Neuronal stem cell (in vitro differentiated cells): ENCODE measurements at regions not wholly inside any gene's neighbourhood (a gene's known extent, or its start where the extent isn't known, plus 50 kb on each side); places are given as distances from the start of the nearest gene placed in this dataset.

Experiments
- DNase-seq: peaks from one replicate; pipeline ENCODE4 v3.0.0-alpha.2; 2013; ENCODE audit warnings: low spot score
- H2AFZ ChIP-seq: one replicate; pipeline ENCODE4 v1.6.1; 2013; ENCODE audit warnings: mild to moderate bottlenecking, low read length, inconsistent platforms
- H2AK5ac ChIP-seq: 2 replicates; pipeline ENCODE4 v1.6.1; 2013; ENCODE audit warnings: low read depth, mild to moderate bottlenecking, inconsistent platforms, low read length, moderate library complexity, mixed read lengths
- H2BK120ac ChIP-seq: 2 replicates; pipeline ENCODE4 v1.6.1; 2013; ENCODE audit warnings: low read depth, mild to moderate bottlenecking, inconsistent platforms, low read length, moderate library complexity, mixed read lengths
- H2BK12ac ChIP-seq: one replicate; pipeline ENCODE4 v1.6.1; 2013; ENCODE audit warnings: low read length, inconsistent platforms
- H2BK15ac ChIP-seq: 2 replicates; pipeline ENCODE4 v1.6.1; 2013; ENCODE audit warnings: mild to moderate bottlenecking, low read length, inconsistent platforms, mixed read lengths
- H2BK5ac ChIP-seq: one replicate; pipeline ENCODE4 v1.6.1; 2013; ENCODE audit warnings: inconsistent platforms, mild to moderate bottlenecking, low read length, moderate library complexity
- H3K14ac ChIP-seq: one replicate; pipeline ENCODE4 v1.6.1; 2013; ENCODE audit warnings: low read length, inconsistent platforms
- H3K18ac ChIP-seq: 2 replicates; pipeline ENCODE4 v1.6.1; 2013; ENCODE audit warnings: low read length, inconsistent platforms
- H3K23ac ChIP-seq: 2 replicates; pipeline ENCODE4 v1.6.1; 2013; ENCODE audit warnings: low read depth, mild to moderate bottlenecking, mixed read lengths, low read length, inconsistent platforms; ENCODE audit not compliant: poor library complexity
- H3K27ac ChIP-seq: replicated peaks from 3 replicates; pipeline ENCODE4 v1.5.1; 2013; ENCODE audit warnings: low read length, inconsistent platforms
- H3K27me3 ChIP-seq, 3 experiments: 2 replicates each; pipeline ENCODE4 v1.6.1; 2013; ENCODE audit warnings: low read length in 3 of 3, mild to moderate bottlenecking in 2 of 3, inconsistent platforms in 1 of 3, low read depth in 1 of 3, mixed read lengths in 1 of 3, moderate library complexity in 1 of 3; ENCODE audit not compliant: control insufficient read depth in 3 of 3, insufficient read depth in 3 of 3
- H3K36me3 ChIP-seq, 2 donors: replicated peaks in 1 of 2; 2 replicates each; pipeline ENCODE4 v1.6.1; 2013; ENCODE audit warnings: low read length in 2 of 2; ENCODE audit not compliant: control insufficient read depth in 2 of 2, insufficient read depth in 2 of 2
- H3K4ac ChIP-seq: 2 replicates; pipeline ENCODE4 v1.6.1; 2013; ENCODE audit warnings: inconsistent platforms, mild to moderate bottlenecking, low read length, moderate library complexity
- H3K4me1 ChIP-seq, 2 donors: 1 replicate in 1 of 2; 2 replicates in 1 of 2; pipeline ENCODE4 v1.6.1; 2013; ENCODE audit warnings: low read length in 2 of 2, low read depth in 1 of 2; ENCODE audit not compliant: control insufficient read depth in 2 of 2, insufficient read depth in 1 of 2
- H3K4me2 ChIP-seq: one replicate; pipeline ENCODE4 v1.6.1; 2013; ENCODE audit warnings: mild to moderate bottlenecking, low read length, inconsistent platforms; ENCODE audit not compliant: insufficient read depth, poor library complexity, severe bottlenecking
- H3K4me3 ChIP-seq, 2 donors: 2 replicates each; pipeline ENCODE4 v1.5.1; 2013; ENCODE audit warnings: low read length in 2 of 2, mild to moderate bottlenecking in 2 of 2, inconsistent platforms in 1 of 2, moderate library complexity in 1 of 2
- H3K79me1 ChIP-seq: one replicate; pipeline ENCODE4 v1.6.1; 2013; ENCODE audit warnings: low read depth, mild to moderate bottlenecking, inconsistent platforms, low read length, moderate library complexity
- H3K9ac ChIP-seq: one replicate; pipeline ENCODE4 v1.6.1; 2013; ENCODE audit warnings: mild to moderate bottlenecking, low read depth, low read length, inconsistent platforms; ENCODE audit not compliant: poor library complexity
- H3K9me3 ChIP-seq, 2 donors: replicated peaks in 1 of 2; 2 replicates each; pipeline versions ENCODE3 to v1.6.1; 2013; ENCODE audit warnings: low read length in 2 of 2, mild to moderate bottlenecking in 2 of 2, inconsistent platforms in 1 of 2, low read depth in 1 of 2, mixed read lengths in 1 of 2, moderate library complexity in 1 of 2; ENCODE audit not compliant: control insufficient read depth in 2 of 2, insufficient read depth in 1 of 2
- H4K8ac ChIP-seq: one replicate; pipeline ENCODE4 v1.6.1; 2013; ENCODE audit warnings: low read depth, mild to moderate bottlenecking, inconsistent platforms, low read length, moderate library complexity
- H4K91ac ChIP-seq: one replicate; pipeline ENCODE4 v1.6.1; 2013; ENCODE audit warnings: low read length, low read depth, mild to moderate bottlenecking, inconsistent platforms; ENCODE audit not compliant: poor library complexity
- WGBS, 2 donors: extraction: QIAGEN DNeasy Blood & Tissue Kit; methylation state at CpG; one replicate each; pipeline ENCODE4 v1.1.7; 2013; ENCODE audit warnings: missing lambda C conversion rate in 2 of 2, mixed read lengths in 1 of 2; ENCODE audit not compliant: insufficient read length in 2 of 2, insufficient replicate concordance in 1 of 2; ENCODE audit errors: extremely low coverage in 2 of 2; 5-methylcytosine and 5-hydroxymethylcytosine counted together

DNA sequence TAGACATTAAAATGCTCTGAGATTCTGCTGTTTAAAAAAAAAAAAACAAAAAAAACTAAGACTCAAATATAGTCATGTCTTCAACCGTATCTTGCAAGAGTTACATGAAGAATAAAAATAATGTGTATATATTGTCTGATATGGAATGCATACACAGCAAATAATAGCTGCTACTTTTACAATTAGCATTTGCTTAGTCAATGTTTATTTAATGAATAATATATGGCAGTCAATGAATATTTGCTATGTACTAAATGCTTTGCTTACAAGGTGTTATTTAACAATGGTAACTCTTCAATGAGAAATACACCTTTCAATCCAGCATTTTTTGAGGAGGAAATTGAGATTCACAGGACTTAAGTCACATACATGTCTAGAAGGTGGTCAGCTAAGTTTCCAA, 718.8 kb upstream of the SOX9 start:
- Histone ChIP-seq H2BK15ac (no peak overlapping the region), H2BK120ac (no peak overlapping the region)
- WGBS, 2 donors, result no CpG with 5 or more reads among the region's 1 CpG

DNA sequence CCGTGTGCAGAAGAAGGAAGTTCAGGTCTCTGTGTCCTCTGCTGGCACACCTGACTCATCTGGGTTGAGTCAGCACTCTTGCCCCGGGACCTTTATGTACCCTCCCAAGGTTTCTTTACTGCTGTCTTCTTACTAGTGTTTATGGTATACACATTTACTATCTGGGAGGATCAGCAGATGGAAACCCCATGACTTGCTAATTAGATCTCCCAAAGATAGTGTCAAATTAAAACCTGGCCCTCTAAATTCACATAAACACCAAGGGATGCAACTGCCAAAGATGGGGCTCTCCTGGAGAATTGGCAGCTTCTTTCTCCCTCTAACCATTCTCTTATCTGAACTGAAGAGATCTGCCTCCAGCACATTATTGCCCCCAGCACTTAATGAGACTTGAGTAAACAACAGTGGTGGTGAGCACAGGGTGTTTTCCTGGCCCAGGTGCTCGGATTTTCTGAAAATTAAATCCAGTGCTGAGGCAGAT, 718.1 kb upstream of the SOX9 start:
- no peak overlapping the region for H3K14ac ChIP-seq
- no peak overlapping the region for H4K91ac ChIP-seq
- H3K79me1 ChIP-seq, result no peaks in the 10 kb centered on the region
- H2BK15ac ChIP-seq, result no peak overlapping the region
- H3K4me2 ChIP-seq, result no peak overlapping the region
- no peaks in the 10 kb centered on the region for H3K27me3 ChIP-seq
- no CpG with 5 or more reads among the region's 3 CpGs for WGBS, 2 donors
- no peak overlapping the region for H3K4me3 ChIP-seq
- H2AK5ac ChIP-seq, result no peak overlapping the region
- H3K4me1 ChIP-seq, result peaks cover 3 to 5% of the 10 kb centered on the region in 2 donors
- H4K8ac ChIP-seq, result no peak overlapping the region
- no peak overlapping the region for H3K27ac ChIP-seq
- no peaks in the 10 kb centered on the region for H3K9me3 ChIP-seq
- no peak overlapping the region for H3K18ac ChIP-seq
- no peak overlapping the region for H3K4ac ChIP-seq
- no peak for DNase-seq
- no peaks in the 10 kb centered on the region for H3K36me3 ChIP-seq
- no peak overlapping the region for H3K23ac ChIP-seq
- H2BK12ac ChIP-seq, result no peak overlapping the region
- no peak overlapping the region for H3K9ac ChIP-seq
- H2BK5ac ChIP-seq, result no peak overlapping the region
- no peak overlapping the region for H2AFZ ChIP-seq
- no peak overlapping the region for H2BK120ac ChIP-seq

More for the DNA sequence above, 718.8 kb upstream of the SOX9 start:
- Histone ChIP-seq H3K4ac (no peak overlapping the region), H3K4me2 (no peak overlapping the region), H4K91ac (no peak overlapping the region), H4K8ac (no peak overlapping the region), H2BK5ac (no peak overlapping the region), H3K4me1 (peaks cover 3 to 5% of the 10 kb centered on the region in 2 donors), H3K18ac (no peak overlapping the region), H3K23ac (no peak overlapping the region), H3K14ac (no peak overlapping the region), H3K9ac (no peak overlapping the region), H3K27ac (no peak overlapping the region), H2AFZ (no peak overlapping the region), H2BK12ac (no peak overlapping the region), H3K27me3 (no peaks in the 10 kb centered on the region), H3K79me1 (no peaks in the 10 kb centered on the region), H3K4me3 (no peak overlapping the region), H2AK5ac (no peak overlapping the region), H3K9me3 (no peaks in the 10 kb centered on the region), H3K36me3 (no peaks in the 10 kb centered on the region)
- no peak for DNase-seq

DNA sequence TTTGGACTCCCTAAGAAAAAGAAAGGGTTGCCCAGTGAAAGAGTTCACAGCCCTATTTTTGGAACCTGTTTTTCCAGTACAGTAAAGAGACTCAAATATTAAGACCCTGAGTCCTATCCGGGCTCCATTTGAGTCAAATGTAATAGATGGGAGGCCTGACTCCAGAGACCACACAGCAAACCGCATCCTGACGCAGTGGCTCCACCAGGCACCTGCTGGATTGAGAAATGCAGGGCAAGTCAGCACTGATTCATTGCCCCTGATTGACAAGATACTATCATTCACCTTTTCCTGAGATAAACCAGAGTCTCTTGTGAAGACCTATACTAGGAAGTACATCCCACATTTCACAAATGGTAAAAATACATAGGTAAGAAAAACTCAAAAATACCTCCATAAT, 715.7 kb upstream of the SOX9 start:
- Histone ChIP-seq H3K79me1 (no peaks in the 10 kb centered on the region), H3K9ac (no peak overlapping the region), H2BK15ac (no peak overlapping the region), H2BK5ac (no peak overlapping the region), H3K23ac (no peak overlapping the region), H2BK12ac (no peak overlapping the region), H3K27ac (no peak overlapping the region), H3K18ac (no peak overlapping the region), H2AK5ac (no peak overlapping the region), H3K4me3 (no peak overlapping the region), H3K4me2 (no peak overlapping the region), H3K4ac (no peak overlapping the region), H3K27me3 (no peaks in the 10 kb centered on the region), H2AFZ (no peak overlapping the region), H4K91ac (no peak overlapping the region), H4K8ac (no peak overlapping the region), H3K9me3 (no peaks in the 10 kb centered on the region), H2BK120ac (no peak overlapping the region), H3K36me3 (no peaks in the 10 kb centered on the region), H3K4me1 (no peaks in the 10 kb centered on the region), H3K14ac (no peak overlapping the region)
- WGBS, 2 donors, result no CpG with 5 or more reads among the region's 3 CpGs
- no peak for DNase-seq

DNA sequence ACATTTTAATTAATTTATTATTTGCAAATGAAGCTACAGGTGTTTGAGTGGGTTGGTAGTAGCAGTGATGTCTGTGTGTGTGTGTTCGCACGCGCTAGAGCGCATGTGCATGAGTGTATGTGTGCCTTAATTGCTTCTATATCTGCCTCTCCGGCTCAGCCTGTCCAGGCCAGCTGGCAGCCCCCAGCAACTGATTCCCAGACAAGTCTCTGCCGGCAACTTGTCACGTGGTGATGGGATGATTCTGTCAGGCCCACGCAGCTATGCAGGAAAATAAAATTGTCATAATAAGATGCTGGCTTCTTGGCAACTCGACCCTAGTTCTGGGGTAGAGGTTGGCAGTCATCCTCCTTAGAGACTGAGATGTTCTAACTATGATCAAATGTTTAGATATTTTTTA, 712.8 kb upstream of the SOX9 start:
- Histone ChIP-seq H4K8ac (no peak overlapping the region), H2AK5ac (no peak overlapping the region), H3K79me1 (no peaks in the 10 kb centered on the region), H3K27me3 (no peaks in the 10 kb centered on the region), H2AFZ (no peak overlapping the region), H3K9ac (no peak overlapping the region), H3K4me1 (no peaks in the 10 kb centered on the region), H2BK5ac (no peak overlapping the region), H3K18ac (no peak overlapping the region), H2BK12ac (no peak overlapping the region), H3K27ac (no peak overlapping the region), H3K9me3 (no peaks in the 10 kb centered on the region), H3K23ac (no peak overlapping the region), H4K91ac (no peak overlapping the region), H3K14ac (no peak overlapping the region), H3K4ac (no peak overlapping the region), H3K4me2 (no peak overlapping the region), H3K4me3 (no peak overlapping the region), H2BK120ac (no peak overlapping the region), H2BK15ac (no peak overlapping the region), H3K36me3 (no peaks in the 10 kb centered on the region)
- no peak for DNase-seq
- no CpG with 5 or more reads among the region's 9 CpGs for WGBS, 2 donors
